ENCODE measurements at regions not wholly inside any gene's neighbourhood (a gene's known extent, or its start where the extent isn't known, plus 50 kb on each side); places are given as distances from the start of the nearest gene placed in this dataset.
"Not testable (repeated sequence)": the region's sequence is repeated elsewhere in the genome, so short reads cannot be mapped to it uniquely, and the experiment has no call there.

- in situ Hi-C loops (cut with MboI; ENCODE audit: low sequenced_read_pairs): no loop called here
- no peaks in the 10 kb centered on the region for H3K4me1 ChIP-seq
- no peaks in the 10 kb centered on the region for H3K27me3 ChIP-seq (ENCODE audit: low read depth)
- no peak for DNase-seq (ENCODE audit: low spot score in 2 of 2)
- no peak overlapping the region for H3K4me3 ChIP-seq
- no peaks in the 10 kb centered on the region for H3K9me3 ChIP-seq
- H3K36me3 ChIP-seq (replicated peaks): no peaks in the 10 kb centered on the region
Measured at GRCh38 chr3:153818338-153818737, 302.9 kb upstream of the ARHGEF26 start.

GRCh38 chr3:153820035-153820434, 301.2 kb upstream of the ARHGEF26 start:
- Histone ChIP-seq H3K36me3 (replicated peaks) (no peaks in the 10 kb centered on the region), H3K4me1 (no peaks in the 10 kb centered on the region), H3K4me3 (no peak overlapping the region), H3K9me3 (no peaks in the 10 kb centered on the region), H3K27me3 (ENCODE audit: low read depth) (no peaks in the 10 kb centered on the region)
- no peak for DNase-seq (ENCODE audit: low spot score in 2 of 2)
- in situ Hi-C loops (cut with MboI; ENCODE audit: low sequenced_read_pairs): no loop called here

DNA sequence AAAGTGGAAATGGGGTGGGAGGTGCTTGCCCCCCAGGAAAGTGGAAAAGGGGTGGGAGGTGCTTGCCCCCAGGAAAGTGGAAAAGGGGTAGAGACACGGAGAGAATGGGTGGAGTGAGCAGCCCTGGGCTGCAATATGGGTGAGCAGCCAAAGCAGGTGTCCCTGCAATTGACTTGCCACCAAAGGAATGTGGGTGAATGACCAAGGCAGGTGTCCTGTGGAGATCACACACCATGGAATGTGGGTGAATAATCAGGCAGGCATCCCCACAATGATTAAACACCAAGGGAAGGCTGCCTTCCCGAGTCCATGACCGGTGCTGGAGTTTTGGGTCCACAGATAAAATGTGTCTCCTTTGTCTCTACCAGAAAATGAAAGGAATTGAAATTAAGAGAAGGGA, 292.8 kb upstream of the ARHGEF26 start:
- H3K36me3 ChIP-seq (replicated peaks); in situ Hi-C loops (cut with MboI; ENCODE audit: low sequenced_read_pairs); H3K9me3 ChIP-seq; H3K4me1 ChIP-seq; H3K4me3 ChIP-seq; DNase-seq (ENCODE audit: low spot score in 2 of 2); H3K27me3 ChIP-seq (ENCODE audit: low read depth): not testable (repeated sequence)

- H3K36me3 ChIP-seq (replicated peaks): no peaks in the 10 kb centered on the region
- no peaks in the 10 kb centered on the region for H3K9me3 ChIP-seq
- H3K4me1 ChIP-seq: no peaks in the 10 kb centered on the region
- no peaks in the 10 kb centered on the region for H3K27me3 ChIP-seq (ENCODE audit: low read depth)
- no peak for DNase-seq (ENCODE audit: low spot score in 2 of 2)
- no peak overlapping the region for H3K4me3 ChIP-seq
- in situ Hi-C loops (cut with MboI; ENCODE audit: low sequenced_read_pairs): no loop called here
Measured at GRCh38 chr3:153829606-153830170, 291.5 kb upstream of the ARHGEF26 start.

DNA sequence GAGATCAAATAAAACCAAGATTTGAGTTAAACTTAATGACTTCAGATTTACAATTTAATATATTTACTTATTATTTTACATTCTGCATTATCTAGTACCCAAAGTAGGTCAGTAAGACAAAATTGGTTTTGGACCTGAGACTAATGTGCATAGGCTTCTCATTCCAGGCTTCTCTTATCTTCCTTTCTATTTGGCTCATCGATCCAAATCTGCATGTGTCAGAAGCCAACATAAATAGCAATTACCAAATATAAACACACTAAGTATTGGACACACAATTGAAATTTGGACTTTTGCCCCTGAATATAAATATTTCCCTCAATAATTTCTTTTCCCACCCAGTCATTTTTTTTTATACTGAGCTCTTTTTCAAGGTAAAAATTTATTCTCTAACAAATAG, 290.6 kb upstream of the ARHGEF26 start:
- Histone ChIP-seq H3K4me1 (no peaks in the 10 kb centered on the region), H3K9me3 (no peaks in the 10 kb centered on the region), H3K36me3 (replicated peaks) (no peaks in the 10 kb centered on the region), H3K27me3 (ENCODE audit: low read depth) (no peaks in the 10 kb centered on the region), H3K4me3 (no peak overlapping the region)
- in situ Hi-C loops (cut with MboI; ENCODE audit: low sequenced_read_pairs): no loop called here
- DNase-seq (ENCODE audit: low spot score in 2 of 2): no peak

DNA sequence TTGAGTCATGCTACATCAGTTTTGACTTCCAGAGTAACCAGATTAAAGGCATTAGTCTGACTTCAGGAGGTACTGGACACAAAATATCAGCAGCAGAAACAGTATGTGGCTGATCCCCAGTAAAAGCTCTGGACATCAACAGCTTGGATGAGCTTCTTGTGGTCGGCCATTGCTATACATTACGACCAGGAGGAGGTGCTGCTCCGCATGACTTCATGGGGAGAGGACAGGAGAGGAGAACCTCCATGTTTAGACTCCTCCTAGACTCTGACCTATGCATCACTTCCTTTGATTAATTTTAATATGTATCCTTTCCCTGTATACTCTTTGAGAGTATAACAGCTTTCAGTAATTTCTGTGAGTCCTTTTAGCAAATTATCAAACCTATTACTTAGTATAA, 285.6 kb upstream of the ARHGEF26 start:
- in situ Hi-C loops (cut with MboI; ENCODE audit: low sequenced_read_pairs): no loop called here

GRCh38 chr3:153840487-153840886, 280.7 kb upstream of the ARHGEF26 start:
- no peak for DNase-seq (ENCODE audit: low spot score in 2 of 2)
- Histone ChIP-seq H3K36me3 (replicated peaks) (no peaks in the 10 kb centered on the region), H3K27me3 (ENCODE audit: low read depth) (no peaks in the 10 kb centered on the region), H3K9me3 (no peaks in the 10 kb centered on the region; the same call in 1 of the 2 replicates), H3K4me1 (no peaks in the 10 kb centered on the region), H3K4me3 (no peak overlapping the region)
- in situ Hi-C loops (cut with MboI; ENCODE audit: low sequenced_read_pairs): no loop called here

More for the DNA sequence above, 285.6 kb upstream of the ARHGEF26 start:
- DNase-seq (ENCODE audit: low spot score in 2 of 2): no peak
- H3K4me3 ChIP-seq: no peak overlapping the region
- H3K9me3 ChIP-seq: no peaks in the 10 kb centered on the region
- H3K27me3 ChIP-seq (ENCODE audit: low read depth): no peaks in the 10 kb centered on the region
- no peaks in the 10 kb centered on the region for H3K4me1 ChIP-seq
- no peaks in the 10 kb centered on the region for H3K36me3 ChIP-seq (replicated peaks)

- Histone ChIP-seq H3K4me1 (no peaks in the 10 kb centered on the region), H3K27me3 (ENCODE audit: low read depth) (no peaks in the 10 kb centered on the region), H3K9me3 (no peaks in the 10 kb centered on the region; the same call in 1 of the 2 replicates), H3K4me3 (no peak overlapping the region), H3K36me3 (replicated peaks) (no peaks in the 10 kb centered on the region)
- no peak for DNase-seq (ENCODE audit: low spot score in 2 of 2)
- in situ Hi-C loops (cut with MboI; ENCODE audit: low sequenced_read_pairs): no loop called here
Measured at GRCh38 chr3:153843994-153844393, 277.2 kb upstream of the ARHGEF26 start.

- Histone ChIP-seq H3K27me3 (ENCODE audit: low read depth) (no peaks in the 10 kb centered on the region), H3K9me3 (no peaks in the 10 kb centered on the region; the same call in 1 of the 2 replicates), H3K36me3 (replicated peaks) (no peaks in the 10 kb centered on the region), H3K4me1 (no peaks in the 10 kb centered on the region), H3K4me3 (no peak overlapping the region)
- no peak for DNase-seq (ENCODE audit: low spot score in 2 of 2)
- in situ Hi-C loops (cut with MboI; ENCODE audit: low sequenced_read_pairs): no loop called here
Measured at GRCh38 chr3:153845311-153845710, 275.9 kb upstream of the ARHGEF26 start.

DNA sequence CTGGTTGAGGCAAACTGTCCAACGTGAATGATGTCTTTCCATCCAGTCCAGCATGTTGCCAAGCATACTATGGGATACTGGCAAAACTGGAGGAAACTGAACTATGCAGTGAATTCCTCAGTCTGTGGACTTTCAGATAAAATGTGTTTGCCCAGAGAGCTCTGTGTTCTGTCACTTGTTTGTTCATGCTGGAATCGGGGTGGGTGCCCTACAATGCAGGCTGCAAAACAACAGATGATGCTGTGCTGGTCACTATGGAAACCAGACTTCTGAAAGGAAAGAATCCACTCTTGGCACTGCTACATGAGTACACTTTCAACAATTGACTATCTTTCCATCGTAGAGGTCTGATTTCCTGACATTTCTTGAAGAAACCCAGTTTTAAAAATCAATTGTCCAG, 272.5 kb upstream of the ARHGEF26 start:
- Histone ChIP-seq H3K4me1 (no peaks in the 10 kb centered on the region), H3K4me3 (no peak overlapping the region), H3K36me3 (replicated peaks) (no peaks in the 10 kb centered on the region), H3K9me3 (no peaks in the 10 kb centered on the region), H3K27me3 (ENCODE audit: low read depth) (no peaks in the 10 kb centered on the region)
- in situ Hi-C loops (cut with MboI; ENCODE audit: low sequenced_read_pairs): no loop called here
- no peak for DNase-seq (ENCODE audit: low spot score in 2 of 2)

- Histone ChIP-seq H3K9me3 (no peaks in the 10 kb centered on the region), H3K4me1 (no peaks in the 10 kb centered on the region), H3K27me3 (ENCODE audit: low read depth) (no peaks in the 10 kb centered on the region), H3K36me3 (replicated peaks) (no peaks in the 10 kb centered on the region), H3K4me3 (no peak overlapping the region)
- DNase-seq (ENCODE audit: low spot score in 2 of 2): no peak
- in situ Hi-C loops (cut with MboI; ENCODE audit: low sequenced_read_pairs): no loop called here
Measured at GRCh38 chr3:153852355-153852754, 268.8 kb upstream of the ARHGEF26 start.

GRCh38 chr3:153853163-153853562, 268.0 kb upstream of the ARHGEF26 start:
- no peaks in the 10 kb centered on the region for H3K36me3 ChIP-seq (replicated peaks)
- in situ Hi-C loops (cut with MboI; ENCODE audit: low sequenced_read_pairs): no loop called here
- no peaks in the 10 kb centered on the region for H3K4me1 ChIP-seq
- no peaks in the 10 kb centered on the region for H3K27me3 ChIP-seq (ENCODE audit: low read depth)
- no peaks in the 10 kb centered on the region for H3K9me3 ChIP-seq
- no peak overlapping the region for H3K4me3 ChIP-seq
- no peak for DNase-seq (ENCODE audit: low spot score in 2 of 2)

DNA sequence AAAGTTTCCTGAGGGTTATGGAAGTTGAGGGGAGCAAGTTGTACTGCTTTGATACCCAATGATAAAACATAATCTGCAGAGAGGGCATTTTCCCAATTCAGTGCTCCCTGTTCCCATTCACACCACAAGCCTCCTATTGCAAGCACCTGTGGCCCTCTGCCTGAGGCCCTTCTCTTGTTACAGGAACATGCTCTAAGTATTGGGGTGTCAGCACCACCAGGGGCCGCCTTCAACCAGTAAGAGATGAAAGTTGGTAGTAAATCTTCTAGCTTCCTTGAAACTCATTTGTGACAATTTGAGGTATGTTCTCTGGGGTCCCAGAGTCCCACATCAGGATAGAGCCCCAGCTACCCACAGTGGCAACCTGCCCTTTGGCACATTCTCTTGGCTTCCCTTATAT, 265.4 kb upstream of the ARHGEF26 start:
- DNase-seq (ENCODE audit: low spot score in 2 of 2): no peak
- H3K36me3 ChIP-seq (replicated peaks): no peaks in the 10 kb centered on the region
- no peaks in the 10 kb centered on the region for H3K27me3 ChIP-seq (ENCODE audit: low read depth)
- no peak overlapping the region for H3K4me3 ChIP-seq
- H3K9me3 ChIP-seq: no peaks in the 10 kb centered on the region
- H3K4me1 ChIP-seq: no peaks in the 10 kb centered on the region
- in situ Hi-C loops (cut with MboI; ENCODE audit: low sequenced_read_pairs): no loop called here

DNA sequence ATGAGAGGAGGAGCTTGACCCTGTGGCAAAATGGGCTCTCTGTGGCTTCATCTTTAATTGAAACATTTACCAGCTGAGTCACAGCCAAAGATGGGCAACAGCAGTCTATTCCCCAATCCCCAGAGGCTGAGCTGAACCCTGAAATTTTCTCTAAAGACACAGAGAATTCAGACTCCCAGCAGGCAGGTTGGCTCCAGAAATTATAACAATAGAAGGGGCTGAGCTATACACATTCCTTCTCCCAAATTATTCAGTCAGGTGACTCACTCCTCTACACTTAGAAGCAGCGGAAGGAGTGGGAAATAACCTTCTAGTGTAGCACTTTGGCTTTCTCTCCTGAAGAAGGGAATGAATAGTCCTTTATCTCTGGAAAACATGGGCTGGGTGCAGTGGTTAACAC, 264.3 kb upstream of the ARHGEF26 start:
- Histone ChIP-seq H3K9me3 (no peaks in the 10 kb centered on the region), H3K4me3 (no peak overlapping the region), H3K36me3 (replicated peaks) (no peaks in the 10 kb centered on the region), H3K4me1 (no peaks in the 10 kb centered on the region), H3K27me3 (ENCODE audit: low read depth) (no peaks in the 10 kb centered on the region)
- DNase-seq (ENCODE audit: low spot score in 2 of 2): no peak
- in situ Hi-C loops (cut with MboI; ENCODE audit: low sequenced_read_pairs): no loop called here

GRCh38 chr3:153864793-153865192, 256.4 kb upstream of the ARHGEF26 start:
- no peaks in the 10 kb centered on the region for H3K4me1 ChIP-seq
- DNase-seq (ENCODE audit: low spot score in 2 of 2): no peak
- H3K36me3 ChIP-seq (replicated peaks): no peaks in the 10 kb centered on the region
- H3K27me3 ChIP-seq (ENCODE audit: low read depth): no peaks in the 10 kb centered on the region
- in situ Hi-C loops (cut with MboI; ENCODE audit: low sequenced_read_pairs): no loop called here
- H3K4me3 ChIP-seq: no peak overlapping the region
- H3K9me3 ChIP-seq: no peaks in the 10 kb centered on the region

All from HAP-1 (cell line).